K562 (cell line): ENCODE measurements at regions not wholly inside any gene's neighbourhood (a gene's known extent, or its start where the extent isn't known, plus 50 kb on each side); places are given as distances from the start of the nearest gene placed in this dataset.

Source experiments
- ATAC-seq: fragments of 200-7000 bp; cut with Tn5 transposase; 3 replicates; pipeline ENCODE4 v1.9.1; 2020; ENCODE audit warnings: moderate library complexity
- BruUV-seq: library from RNA; stranded (reverse); fragments of 400-500 nt; replicated peaks from 2 replicates; lab custom pipeline; 2021; lab: Mats Ljungman, UMichigan
- CTCF ChIA-PET: fragments of 300-600 bp; formaldehyde crosslinking; extraction: SDS; loops from one replicate; lab custom pipeline; 2021; ENCODE audit warnings: low intra/inter-chr PET ratio; lab: Yijun Ruan, JAX
- POLR2A ChIA-PET: fragments of 300-600, 350-650 bp; sonication (Branson Sonifier 250); formaldehyde crosslinking; extraction: SDS; loops from one replicate; lab custom pipeline; 2021; ENCODE audit warnings: antibody characterized with exemption, inconsistent platforms; lab: Yijun Ruan, JAX
- DNase-seq, 4 experiments: peaks; one replicate each; pipeline versions ENCODE4 v3.0.0 to v3.0.0-alpha.2; 2011 to 2018; ENCODE audit warnings: low spot score in 3 of 4, mixed read lengths in 3 of 4; ENCODE audit errors: extremely low read depth in 1 of 4
- FAIRE-seq: peaks from 2 replicates; lab custom pipeline; 2011; peaks lifted over from hg19 to GRCh38; lab: Jason Lieb, UNC
- H2AFZ ChIP-seq: 2 replicates; pipeline ENCODE4 v1.6.0; 2011; ENCODE audit warnings: low read depth, low read length, control low read depth, inconsistent platforms
- H3K27ac ChIP-seq: fragments of 200-600 bp; 3 replicates; pipeline ENCODE4 v1.8.0; 2011; ENCODE audit warnings: low read depth, mild to moderate bottlenecking, control low read depth, inconsistent platforms, low read length, moderate library complexity, mixed read lengths; ENCODE audit errors: extremely low read depth
- H3K27me3 ChIP-seq, 2 experiments: fragments of 300-600 bp in 1 of 2; 2 replicates in 1 of 2; 3 replicates in 1 of 2; pipeline versions ENCODE4 v1.6.0 to v1.8.0; 2011; ENCODE audit warnings: inconsistent platforms in 2 of 2, low read length in 2 of 2, mild to moderate bottlenecking in 1 of 2, mixed read lengths in 1 of 2, moderate library complexity in 1 of 2; ENCODE audit not compliant: control insufficient read depth in 2 of 2, insufficient read depth in 2 of 2
- H3K36me3 ChIP-seq: fragments of 300-600 bp; 3 replicates; pipeline ENCODE4 v1.8.0; 2011; ENCODE audit warnings: mild to moderate bottlenecking, low read length, inconsistent platforms; ENCODE audit not compliant: control insufficient read depth, insufficient read depth
- H3K4me1 ChIP-seq, 2 experiments: fragments of 200-600 bp in 1 of 2; replicated peaks in 1 of 2; 2 replicates in 1 of 2; 3 replicates in 1 of 2; pipeline versions ENCODE4 v1.5.1 to v1.8.0; 2011; ENCODE audit warnings: inconsistent platforms in 2 of 2, low read length in 2 of 2, mild to moderate bottlenecking in 1 of 2, mixed read lengths in 1 of 2, moderate library complexity in 1 of 2; ENCODE audit not compliant: control insufficient read depth in 2 of 2, insufficient read depth in 2 of 2
- H3K4me2 ChIP-seq: 2 replicates; pipeline ENCODE4 v1.6.1; 2011; ENCODE audit warnings: low read length, control low read depth, inconsistent platforms, mixed read lengths; ENCODE audit not compliant: insufficient read depth
- H3K4me3 ChIP-seq: fragments of 200-600 bp; sonication (generic), shearing (Covaris generic); 2 replicates; pipeline ENCODE4 v1.5.1; 2016; ENCODE audit warnings: control low read depth, inconsistent platforms
- H3K79me2 ChIP-seq: fragments of 200-600 bp; 3 replicates; pipeline ENCODE4 v1.8.0; 2011; ENCODE audit warnings: low read length, inconsistent platforms; ENCODE audit not compliant: control insufficient read depth, insufficient read depth
- H3K9ac ChIP-seq, 2 experiments: 2 replicates each; pipeline versions ENCODE4 v1.6.0 to v1.6.1; 2011; ENCODE audit warnings: low read depth in 2 of 2, low read length in 2 of 2, control low read depth in 1 of 2, inconsistent platforms in 1 of 2, mild to moderate bottlenecking in 1 of 2, mixed read lengths in 1 of 2; ENCODE audit not compliant: insufficient read depth in 1 of 2
- H3K9me1 ChIP-seq: one replicate; pipeline ENCODE4 v1.6.0; 2011; ENCODE audit warnings: inconsistent platforms, mild to moderate bottlenecking, low read length, moderate library complexity; ENCODE audit not compliant: control insufficient read depth, insufficient read depth
- H3K9me3 ChIP-seq: replicated peaks from 2 replicates; pipeline ENCODE4 v1.5.1; 2011; ENCODE audit warnings: low read depth, low read length, inconsistent platforms; ENCODE audit not compliant: control insufficient read depth, insufficient read depth
- H4K20me1 ChIP-seq: replicated peaks from 2 replicates; pipeline ENCODE4 v1.6.1; 2011; ENCODE audit warnings: low read length, inconsistent platforms, mixed read lengths; ENCODE audit not compliant: control insufficient read depth, insufficient read depth
- MCM5 ChIP-seq: fragments of 450-650 bp; IDR thresholded peaks from 2 replicates; pipeline ENCODE4 v1.6.1; 2016; ENCODE audit warnings: low read depth
- ZNF224 ChIP-seq: sonication (generic); formaldehyde crosslinking; IDR thresholded peaks from 2 replicates; pipeline ENCODE4 v1.8.0; 2022; ENCODE audit warnings: mild to moderate bottlenecking, missing genetic modification reagents
- WGBS: fragments of 100-300 bp; shearing (Covaris generic); methylation state at CpG from one replicate; pipeline ENCODE4 v1.1.6; 2016; ENCODE audit warnings: low coverage, mixed read lengths; ENCODE audit not compliant: insufficient coverage; ENCODE audit errors: missing lambda C conversion rate; 5-methylcytosine and 5-hydroxymethylcytosine counted together
- in situ Hi-C: fragments of 300-500 bp; cut with MboI; formaldehyde crosslinking; loops from 4 replicates; pipeline ENCODE4 v1.15.0; 2018; ENCODE audit warnings: inconsistent platforms, mixed read lengths
- intact Hi-C: fragments of 100-400 bp; cut with micrococcal nuclease; formaldehyde crosslinking; loops from 2 replicates; pipeline ENCODE4 v1.14.2; 2022
- TF ChIP-seq, protein P1 (sequence below): fragments of 250-450 bp; sonication (Bioruptor Pico); IDR thresholded peaks from 2 replicates; pipeline ENCODE4 v1.9.0; 2021; ENCODE audit warnings: mild to moderate bottlenecking, inconsistent platforms
- TF ChIP-seq, protein P2 (sequence below): conservative IDR thresholded peaks from 2 replicates; pipeline ENCODE4 v1.6.1; 2011; ENCODE audit warnings: low read depth, mild to moderate bottlenecking, low read length; ENCODE audit not compliant: control insufficient read depth

DNA sequence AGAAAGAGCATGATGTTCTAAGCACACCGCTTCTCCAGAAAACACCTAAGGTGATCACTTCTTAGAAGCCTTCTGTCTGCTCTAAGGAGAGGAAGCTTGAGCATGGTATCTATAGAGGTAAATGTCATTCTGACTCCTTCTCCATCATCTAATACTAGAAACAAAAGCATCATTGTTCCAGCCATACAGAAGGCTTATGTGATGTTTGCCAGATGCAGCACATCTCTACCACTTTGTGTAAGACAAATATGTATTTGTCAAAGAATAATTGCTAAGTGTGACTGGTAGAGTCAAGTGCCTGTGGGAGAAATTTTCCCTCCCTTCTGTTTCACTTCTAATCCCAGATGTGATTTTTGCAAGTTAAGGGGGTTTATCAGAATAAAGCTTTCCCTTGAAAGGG lies 217.1 kb downstream of the HS3ST3A1 start:
- POLR2A ChIA-PET, result no interaction called here
- Histone ChIP-seq H3K4me1 (no peaks in the 10 kb centered on the region; a peak in 3 of 5 replicates), H3K79me2 (no peaks in the 10 kb centered on the region), H3K9me1 (no peaks in the 10 kb centered on the region), H4K20me1 (no peaks in the 10 kb centered on the region), H3K9me3 (no peaks in the 10 kb centered on the region), H2AFZ (0 out of 2 replicates have a peak overlapping the region, but pooled peaks have one; percentile 80), H3K27me3 (no peaks in the 10 kb centered on the region), H3K4me3 (no peak overlapping the region), H3K4me2 (no peak overlapping the region), H3K36me3 (no peaks in the 10 kb centered on the region), H3K27ac (no peak overlapping the region), H3K9ac (no peak overlapping the region)
- ATAC-seq, result no peak
- CTCF ChIA-PET, result no interaction called here
- intact Hi-C loops (no loop called here), in situ Hi-C loops (no loop called here)
- no peak for FAIRE-seq
- no peak for DNase-seq
- WGBS, result 100% methylated on average over 1 of the region's 1 CpG
- TF ChIP-seq MCM5, result no peak
- no TSS peak for BruUV-seq

DNA sequence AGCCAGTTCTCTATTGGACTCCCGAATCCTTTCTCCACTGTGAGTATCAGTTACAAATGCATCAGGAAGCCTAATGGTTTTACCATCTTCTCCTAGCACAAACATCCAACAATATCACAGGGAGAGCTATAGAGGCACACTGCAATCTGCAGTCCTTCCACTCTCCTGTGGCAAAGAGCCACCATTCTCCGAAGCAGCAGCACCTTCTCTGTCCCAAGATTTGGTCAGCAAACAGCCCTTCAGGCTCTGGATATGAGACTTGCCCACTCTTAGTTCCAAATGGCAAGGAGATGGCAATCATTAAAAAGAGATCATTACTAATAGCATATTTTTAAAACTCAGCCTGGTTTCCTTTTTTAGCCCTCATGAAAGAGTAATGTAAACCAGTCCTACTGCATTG lies 223.4 kb downstream of the HS3ST3A1 start:
- Histone ChIP-seq H2AFZ (no peak overlapping the region), H3K9ac (no peak overlapping the region), H3K9me3 (no peaks in the 10 kb centered on the region), H3K27ac (no peak overlapping the region), H3K36me3 (no peaks in the 10 kb centered on the region), H3K4me3 (no peak overlapping the region), H3K9me1 (no peaks in the 10 kb centered on the region), H3K4me1 (no peaks in the 10 kb centered on the region), H4K20me1 (no peaks in the 10 kb centered on the region), H3K27me3 (no peaks in the 10 kb centered on the region), H3K4me2 (no peak overlapping the region)
- ChIA-PET CTCF (no interaction called here), POLR2A (no interaction called here)
- no peak for ATAC-seq
- no TSS peak for BruUV-seq
- no peak for FAIRE-seq
- in situ Hi-C loops, result no loop called here
- WGBS, result 31% methylated on average over 1 of the region's 2 CpGs
- TF ChIP-seq, protein P1, sequence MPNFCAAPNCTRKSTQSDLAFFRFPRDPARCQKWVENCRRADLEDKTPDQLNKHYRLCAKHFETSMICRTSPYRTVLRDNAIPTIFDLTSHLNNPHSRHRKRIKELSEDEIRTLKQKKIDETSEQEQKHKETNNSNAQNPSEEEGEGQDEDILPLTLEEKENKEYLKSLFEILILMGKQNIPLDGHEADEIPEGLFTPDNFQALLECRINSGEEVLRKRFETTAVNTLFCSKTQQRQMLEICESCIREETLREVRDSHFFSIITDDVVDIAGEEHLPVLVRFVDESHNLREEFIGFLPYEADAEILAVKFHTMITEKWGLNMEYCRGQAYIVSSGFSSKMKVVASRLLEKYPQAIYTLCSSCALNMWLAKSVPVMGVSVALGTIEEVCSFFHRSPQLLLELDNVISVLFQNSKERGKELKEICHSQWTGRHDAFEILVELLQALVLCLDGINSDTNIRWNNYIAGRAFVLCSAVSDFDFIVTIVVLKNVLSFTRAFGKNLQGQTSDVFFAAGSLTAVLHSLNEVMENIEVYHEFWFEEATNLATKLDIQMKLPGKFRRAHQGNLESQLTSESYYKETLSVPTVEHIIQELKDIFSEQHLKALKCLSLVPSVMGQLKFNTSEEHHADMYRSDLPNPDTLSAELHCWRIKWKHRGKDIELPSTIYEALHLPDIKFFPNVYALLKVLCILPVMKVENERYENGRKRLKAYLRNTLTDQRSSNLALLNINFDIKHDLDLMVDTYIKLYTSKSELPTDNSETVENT (CRISPR knock-in tag), result no peak
- TF ChIP-seq, protein P2, sequence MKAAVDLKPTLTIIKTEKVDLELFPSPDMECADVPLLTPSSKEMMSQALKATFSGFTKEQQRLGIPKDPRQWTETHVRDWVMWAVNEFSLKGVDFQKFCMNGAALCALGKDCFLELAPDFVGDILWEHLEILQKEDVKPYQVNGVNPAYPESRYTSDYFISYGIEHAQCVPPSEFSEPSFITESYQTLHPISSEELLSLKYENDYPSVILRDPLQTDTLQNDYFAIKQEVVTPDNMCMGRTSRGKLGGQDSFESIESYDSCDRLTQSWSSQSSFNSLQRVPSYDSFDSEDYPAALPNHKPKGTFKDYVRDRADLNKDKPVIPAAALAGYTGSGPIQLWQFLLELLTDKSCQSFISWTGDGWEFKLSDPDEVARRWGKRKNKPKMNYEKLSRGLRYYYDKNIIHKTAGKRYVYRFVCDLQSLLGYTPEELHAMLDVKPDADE, result no peak
- no peak for TF ChIP-seq ZNF224
- TF ChIP-seq, all 486 proteins: peak for 0
- intact Hi-C loops, result no loop called here
- DNase-seq, result no peak
- H3K79me2 ChIP-seq, result no peaks in the 10 kb centered on the region
